Ishikawa (cell line): ENCODE measurements at regions not wholly inside any gene's neighbourhood (a gene's known extent, or its start where the extent isn't known, plus 50 kb on each side); places are given as distances from the start of the nearest gene placed in this dataset.

Source experiments
- CEBPB ChIP-seq: IDR thresholded peaks from 2 replicates; pipeline ENCODE4 v1.6.1; 2012
- CREB1 ChIP-seq: IDR thresholded peaks from 2 replicates; pipeline ENCODE4 v1.6.1; 2012; ENCODE audit warnings: low read depth
- EGR1 ChIP-seq: IDR thresholded peaks from 2 replicates; pipeline ENCODE4 v1.6.1; 2012
- EP300 ChIP-seq: IDR thresholded peaks from 2 replicates; pipeline ENCODE4 v1.6.1; 2012; ENCODE audit warnings: borderline replicate concordance
- FOXM1 ChIP-seq: IDR thresholded peaks from 2 replicates; pipeline ENCODE4 v1.6.1; 2012; ENCODE audit warnings: low read depth, borderline replicate concordance
- NFIC ChIP-seq: IDR thresholded peaks from 2 replicates; pipeline ENCODE4 v1.6.1; 2012
- RAD21 ChIP-seq: IDR thresholded peaks from 2 replicates; pipeline ENCODE4 v1.6.1; 2012; ENCODE audit warnings: low read depth
- TAF1 ChIP-seq: IDR thresholded peaks from 2 replicates; pipeline ENCODE4 v1.6.1; 2012; ENCODE audit warnings: low read depth, mild to moderate bottlenecking
- TCF12 ChIP-seq: IDR thresholded peaks from 2 replicates; pipeline ENCODE4 v1.6.1; 2012; ENCODE audit warnings: low read depth
- TEAD4 ChIP-seq: IDR thresholded peaks from 2 replicates; pipeline ENCODE4 v1.6.1; 2012
- YY1 ChIP-seq: IDR thresholded peaks from 2 replicates; pipeline ENCODE4 v1.6.1; 2012; ENCODE audit warnings: low read depth
- ZBTB7A ChIP-seq: IDR thresholded peaks from 2 replicates; pipeline ENCODE4 v1.6.1; 2012; ENCODE audit warnings: low read depth
- TF ChIP-seq, protein P1 (sequence below): IDR thresholded peaks from 2 replicates; pipeline ENCODE4 v1.6.1; 2012; ENCODE audit warnings: low read depth, mild to moderate bottlenecking
- TF ChIP-seq, protein P2 (sequence below): IDR thresholded peaks from 2 replicates; pipeline ENCODE4 v1.6.1; 2012
- TF ChIP-seq, protein P3 (sequence below): IDR thresholded peaks from 2 replicates; pipeline ENCODE4 v1.6.1; 2012

DNA sequence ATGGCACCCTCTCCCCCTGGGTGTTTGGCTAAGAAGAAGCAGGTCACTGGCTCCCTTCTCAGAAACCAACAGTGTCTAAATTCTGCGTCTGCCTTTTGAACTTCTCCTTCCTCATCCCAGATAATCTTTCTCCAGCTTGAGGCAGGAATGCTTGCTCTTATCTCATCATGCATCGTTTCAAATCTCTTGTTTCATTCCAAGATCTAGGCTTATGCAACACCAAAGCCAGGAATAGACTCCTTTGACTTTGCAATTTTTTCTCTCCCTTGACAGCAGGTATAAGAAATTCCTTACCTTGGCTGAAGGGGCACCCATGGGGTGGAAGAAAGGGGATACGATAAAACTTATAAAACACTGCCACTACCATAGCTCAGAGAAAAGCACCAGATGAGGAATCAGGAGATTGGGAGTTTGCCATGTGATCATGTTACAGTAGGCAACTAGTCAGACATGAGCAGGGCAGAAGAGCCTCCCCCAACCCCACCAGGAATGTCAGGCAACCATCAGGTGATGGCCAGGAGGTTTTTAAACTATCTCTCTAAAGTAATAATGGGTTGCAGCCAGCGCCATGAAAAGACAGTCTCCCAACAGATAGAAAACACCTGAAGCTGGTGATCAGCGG is 498.9 kb downstream of the KLF12 start:
- TF ChIP-seq TEAD4 (no peak), EP300 (no peak), CREB1 (no peak), TCF12 (no peak), FOXM1 (no peak), ZBTB7A (no peak)
- TF ChIP-seq, protein P1, sequence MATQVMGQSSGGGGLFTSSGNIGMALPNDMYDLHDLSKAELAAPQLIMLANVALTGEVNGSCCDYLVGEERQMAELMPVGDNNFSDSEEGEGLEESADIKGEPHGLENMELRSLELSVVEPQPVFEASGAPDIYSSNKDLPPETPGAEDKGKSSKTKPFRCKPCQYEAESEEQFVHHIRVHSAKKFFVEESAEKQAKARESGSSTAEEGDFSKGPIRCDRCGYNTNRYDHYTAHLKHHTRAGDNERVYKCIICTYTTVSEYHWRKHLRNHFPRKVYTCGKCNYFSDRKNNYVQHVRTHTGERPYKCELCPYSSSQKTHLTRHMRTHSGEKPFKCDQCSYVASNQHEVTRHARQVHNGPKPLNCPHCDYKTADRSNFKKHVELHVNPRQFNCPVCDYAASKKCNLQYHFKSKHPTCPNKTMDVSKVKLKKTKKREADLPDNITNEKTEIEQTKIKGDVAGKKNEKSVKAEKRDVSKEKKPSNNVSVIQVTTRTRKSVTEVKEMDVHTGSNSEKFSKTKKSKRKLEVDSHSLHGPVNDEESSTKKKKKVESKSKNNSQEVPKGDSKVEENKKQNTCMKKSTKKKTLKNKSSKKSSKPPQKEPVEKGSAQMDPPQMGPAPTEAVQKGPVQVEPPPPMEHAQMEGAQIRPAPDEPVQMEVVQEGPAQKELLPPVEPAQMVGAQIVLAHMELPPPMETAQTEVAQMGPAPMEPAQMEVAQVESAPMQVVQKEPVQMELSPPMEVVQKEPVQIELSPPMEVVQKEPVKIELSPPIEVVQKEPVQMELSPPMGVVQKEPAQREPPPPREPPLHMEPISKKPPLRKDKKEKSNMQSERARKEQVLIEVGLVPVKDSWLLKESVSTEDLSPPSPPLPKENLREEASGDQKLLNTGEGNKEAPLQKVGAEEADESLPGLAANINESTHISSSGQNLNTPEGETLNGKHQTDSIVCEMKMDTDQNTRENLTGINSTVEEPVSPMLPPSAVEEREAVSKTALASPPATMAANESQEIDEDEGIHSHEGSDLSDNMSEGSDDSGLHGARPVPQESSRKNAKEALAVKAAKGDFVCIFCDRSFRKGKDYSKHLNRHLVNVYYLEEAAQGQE: no peak
- TF ChIP-seq, protein P2, sequence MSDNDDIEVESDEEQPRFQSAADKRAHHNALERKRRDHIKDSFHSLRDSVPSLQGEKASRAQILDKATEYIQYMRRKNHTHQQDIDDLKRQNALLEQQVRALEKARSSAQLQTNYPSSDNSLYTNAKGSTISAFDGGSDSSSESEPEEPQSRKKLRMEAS: no peak

DNA sequence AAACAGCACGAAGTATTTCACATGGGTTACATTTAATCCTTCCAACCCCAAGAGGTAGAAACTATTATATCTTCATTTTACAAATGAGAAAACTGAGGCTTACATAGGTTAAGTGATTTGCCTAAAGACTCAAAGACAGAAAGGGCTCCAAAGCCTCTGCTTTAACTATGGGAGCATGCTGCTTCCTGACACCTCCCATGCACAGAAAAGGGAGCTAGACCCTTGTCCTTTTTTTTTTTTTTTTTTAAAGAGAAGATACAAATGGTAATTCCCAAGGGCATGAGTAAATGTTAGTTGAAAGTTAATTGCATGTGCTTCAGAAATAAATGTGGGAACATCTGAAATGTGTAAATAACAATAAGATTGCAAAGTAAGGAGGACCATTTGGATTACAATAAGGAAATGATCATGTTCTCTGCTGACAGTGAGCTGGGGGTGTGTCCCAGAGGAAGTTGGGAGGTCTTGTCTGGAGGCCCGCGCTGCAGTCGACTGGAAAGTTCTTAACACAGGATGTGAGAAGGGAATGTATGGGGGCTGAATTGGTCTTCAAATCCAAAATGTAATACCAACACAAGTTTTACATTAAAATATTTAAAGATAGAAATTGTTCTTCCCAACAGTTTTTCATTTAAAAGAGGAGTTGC is 500.3 kb downstream of the KLF12 start:
- TF ChIP-seq, protein P1: no peak
- TF ChIP-seq CEBPB (no peak), CREB1 (no peak), EP300 (no peak), FOXM1 (no peak), NFIC (no peak), TCF12 (no peak)
- TF ChIP-seq, protein P3, sequence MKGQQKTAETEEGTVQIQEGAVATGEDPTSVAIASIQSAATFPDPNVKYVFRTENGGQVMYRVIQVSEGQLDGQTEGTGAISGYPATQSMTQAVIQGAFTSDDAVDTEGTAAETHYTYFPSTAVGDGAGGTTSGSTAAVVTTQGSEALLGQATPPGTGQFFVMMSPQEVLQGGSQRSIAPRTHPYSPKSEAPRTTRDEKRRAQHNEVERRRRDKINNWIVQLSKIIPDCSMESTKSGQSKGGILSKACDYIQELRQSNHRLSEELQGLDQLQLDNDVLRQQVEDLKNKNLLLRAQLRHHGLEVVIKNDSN: no peak

DNA sequence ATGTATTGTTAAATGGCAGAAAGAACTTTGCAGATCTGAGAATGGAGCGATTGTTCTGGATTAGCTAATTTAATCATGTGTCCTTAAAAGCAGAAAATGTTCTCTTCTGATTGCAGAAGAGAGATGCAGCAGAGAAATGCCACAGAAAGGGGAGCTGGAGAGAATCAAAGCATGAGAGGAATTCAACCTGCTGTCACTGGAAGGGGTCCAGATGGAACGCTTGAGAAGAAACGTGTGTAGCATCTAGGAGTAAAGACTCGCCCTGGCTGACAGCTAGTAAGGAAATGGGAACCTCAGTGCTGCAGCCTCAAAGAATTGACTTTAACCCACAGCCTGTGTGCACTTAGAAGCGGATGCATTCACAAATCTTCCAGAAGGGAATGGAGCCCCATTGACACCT is 502.8 kb downstream of the KLF12 start:
- no peak for TF ChIP-seq CREB1
- TF ChIP-seq TCF12: no peak
- no peak for TF ChIP-seq YY1
- no peak for TF ChIP-seq RAD21
- TF ChIP-seq, protein P2: no peak
- TF ChIP-seq, protein P3: no peak
- TF ChIP-seq ZBTB7A: no peak
- no peak for TF ChIP-seq TEAD4
- no peak for TF ChIP-seq TAF1
- no peak for TF ChIP-seq EGR1
- TF ChIP-seq, protein P1: no peak
- TF ChIP-seq CEBPB: no peak
- no peak for TF ChIP-seq NFIC
- no peak for TF ChIP-seq EP300
- no peak for TF ChIP-seq FOXM1

DNA sequence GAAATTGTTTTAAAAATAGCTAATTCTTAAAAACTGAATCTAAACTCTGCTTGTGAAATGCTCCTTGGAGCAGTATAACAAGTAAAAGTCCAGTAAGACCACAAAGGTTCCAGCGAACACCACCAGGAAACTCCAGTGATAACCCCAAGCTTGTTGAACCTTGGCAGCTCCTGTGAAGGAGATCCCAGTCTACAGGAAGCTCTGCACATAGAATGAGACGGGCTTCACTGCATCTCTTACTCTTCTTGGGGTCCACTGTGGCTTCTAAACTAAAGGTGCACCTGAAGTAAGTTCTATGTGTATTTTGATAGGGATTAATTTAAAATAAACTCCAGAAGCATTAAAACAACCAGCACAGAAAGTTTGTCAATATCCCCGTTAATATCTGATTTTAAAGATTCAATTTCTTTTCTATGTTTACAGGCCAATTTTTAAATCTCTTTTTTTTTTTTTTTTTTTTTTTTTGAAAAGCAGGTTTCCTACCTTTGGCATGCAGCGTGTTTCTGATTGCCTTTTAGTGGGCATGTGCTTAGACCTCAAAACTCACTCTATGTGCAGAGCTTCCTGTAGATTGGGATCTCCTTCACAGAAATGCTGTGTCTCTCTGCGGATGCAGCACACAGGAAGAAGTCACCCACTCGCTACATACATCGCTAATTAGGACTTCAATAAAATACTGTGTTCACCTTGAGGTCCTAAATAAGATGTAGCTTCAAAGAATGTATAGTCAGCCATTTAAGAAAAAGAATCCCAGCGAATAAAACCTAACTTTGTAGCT is 508.5 kb downstream of the KLF12 start:
- TF ChIP-seq TEAD4 (no peak), RAD21 (no peak), YY1 (no peak)
